BLaER1 treated with 17β-estradiol and CSF1 and Interleukin-3, amounts not matched to agents 10 nM and 100 nM (cell line): ENCODE measurements at regions not wholly inside any gene's neighbourhood (a gene's known extent, or its start where the extent isn't known, plus 50 kb on each side); places are given as distances from the start of the nearest gene placed in this dataset.
A peak's percentile ranks its signal among the peaks of the same experiment; 100 is the strongest.

ENCODE experiments used
- H3K27ac ChIP-seq, 11 experiments: shearing (Covaris generic); formaldehyde crosslinking; 2 replicates each; pipeline ENCODE4 v1.8.1; 2022
- H3K27me3 ChIP-seq, 11 experiments: shearing (Covaris generic); formaldehyde crosslinking; 2 replicates each; pipeline ENCODE4 v1.8.1; 2022
- H3K36me3 ChIP-seq, 11 experiments: shearing (Covaris generic); formaldehyde crosslinking; 2 replicates each; pipeline ENCODE4 v1.8.1; 2022
- H3K4me1 ChIP-seq, 10 experiments: shearing (Covaris generic); formaldehyde crosslinking; 2 replicates each; pipeline ENCODE4 v1.8.1; 2022
- H3K4me2 ChIP-seq, 11 experiments: shearing (Covaris generic); formaldehyde crosslinking; 2 replicates each; pipeline ENCODE4 v1.8.1; 2022
- H3K4me3 ChIP-seq, 10 experiments: shearing (Covaris generic); formaldehyde crosslinking; 2 replicates each; pipeline ENCODE4 v1.8.1; 2022
- H3K9ac ChIP-seq, 11 experiments: shearing (Covaris generic); formaldehyde crosslinking; 2 replicates each; pipeline ENCODE4 v1.8.1; 2022
- H3K9me3 ChIP-seq, 11 experiments: shearing (Covaris generic); formaldehyde crosslinking; replicated peaks in 1 of 11; 2 replicates each; pipeline ENCODE4 v1.8.1; 2022
- H4K20me1 ChIP-seq, 11 experiments: shearing (Covaris generic); formaldehyde crosslinking; 2 replicates each; pipeline ENCODE4 v1.8.1; 2022
- Cebpa-rat ChIP-seq, 11 experiments: shearing (Covaris generic); IDR thresholded peaks; 2 replicates each; pipeline ENCODE4 v1.8.1; 2022

DNA sequence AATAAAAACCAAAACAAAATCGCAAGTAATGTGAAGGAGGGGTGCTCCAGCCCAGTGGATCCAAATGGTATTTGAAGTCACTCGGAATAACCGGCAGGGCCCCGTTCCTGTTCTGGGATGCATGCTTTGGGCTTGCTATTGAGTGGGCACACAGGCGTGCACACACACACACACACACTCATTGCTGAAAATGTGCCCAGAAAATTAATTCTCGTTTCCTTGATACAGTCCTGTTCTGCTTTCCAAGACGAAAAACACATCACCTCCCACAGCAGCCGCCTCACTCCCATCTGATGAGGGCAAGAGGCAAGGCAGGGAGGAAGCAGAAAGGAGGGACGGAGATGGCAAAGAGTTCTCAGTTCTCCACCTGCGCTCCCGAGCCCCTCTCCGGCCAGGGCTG is 62.2 kb upstream of the SDK2 start:
- Histone ChIP-seq H3K27ac (no peak overlapping the region), H3K9ac (no peak overlapping the region), H3K4me2 (no peak overlapping the region), H3K36me3 (no peaks in the 10 kb centered on the region), H3K9me3 (peaks cover 0 to 10% (median 6%) of the 10 kb centered on the region in 11 experiments; a peak in 11 of 22 replicates), H4K20me1 (no peaks in the 10 kb centered on the region), H3K4me1 (peaks cover 11 to 24% (median 15%) of the 10 kb centered on the region in 10 experiments), H3K27me3 (no peaks in the 10 kb centered on the region), H3K4me3 (no peak overlapping the region)
- TF ChIP-seq Cebpa-rat (IDR thresholded peaks at IDR 0.05) = no peak

DNA sequence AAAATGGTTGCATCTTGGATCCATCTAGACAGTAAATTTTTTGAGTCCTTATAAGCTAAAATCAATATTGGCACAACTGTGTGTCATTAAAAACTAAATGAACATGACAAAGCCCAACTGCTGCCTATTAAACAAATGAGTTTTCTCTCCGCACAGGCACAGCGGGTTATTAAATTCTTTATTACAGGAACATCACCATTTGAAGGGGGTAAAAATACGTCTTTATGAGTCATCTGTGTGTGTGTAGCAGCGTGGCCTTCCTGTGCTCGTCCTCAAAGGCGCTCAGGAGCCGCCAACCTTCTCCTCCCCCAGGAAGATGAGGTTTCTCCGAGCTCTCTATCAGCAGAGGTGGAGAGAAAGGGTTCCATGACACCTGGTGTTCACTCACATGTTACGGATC is 62.6 kb upstream of the SDK2 start:
- no peaks in the 10 kb centered on the region for H4K20me1 ChIP-seq
- no peak for TF ChIP-seq Cebpa-rat (IDR thresholded peaks at IDR 0.05)
- H3K27me3 ChIP-seq = no peaks in the 10 kb centered on the region
- H3K4me2 ChIP-seq = no peak overlapping the region
- no peak overlapping the region for H3K4me3 ChIP-seq
- no peak overlapping the region for H3K27ac ChIP-seq
- H3K4me1 ChIP-seq = peaks cover 15 to 28% (median 19%) of the 10 kb centered on the region in 10 experiments
- H3K9me3 ChIP-seq = peaks cover 0 to 10% (median 6%) of the 10 kb centered on the region in 11 experiments; a peak in 11 of 22 replicates
- H3K9ac ChIP-seq = no peak overlapping the region
- H3K36me3 ChIP-seq = no peaks in the 10 kb centered on the region

DNA sequence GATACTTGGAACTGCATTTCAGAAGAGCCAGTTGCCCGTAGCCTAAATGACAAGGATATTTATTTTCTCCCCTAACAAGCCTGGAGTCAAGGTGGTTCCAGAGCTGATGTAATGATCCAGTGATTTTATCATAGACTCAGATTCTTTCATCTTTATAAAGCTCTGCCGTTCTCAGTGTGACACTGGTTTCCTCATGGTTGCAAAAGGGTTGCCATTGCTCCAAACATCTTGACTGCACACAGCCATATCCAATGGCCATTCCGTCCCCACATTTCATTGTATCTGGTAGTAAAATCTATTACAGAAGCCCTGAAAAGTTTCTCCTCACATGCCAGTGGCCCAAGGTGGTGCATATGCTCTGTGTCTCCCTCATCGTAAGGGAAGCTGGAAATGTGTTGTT is 63.1 kb upstream of the SDK2 start:
- H3K9me3 ChIP-seq = peaks cover 0 to 10% (median 6%) of the 10 kb centered on the region in 11 experiments; a peak in 11 of 22 replicates
- peaks cover 15 to 29% (median 21%) of the 10 kb centered on the region in 10 experiments for H3K4me1 ChIP-seq
- TF ChIP-seq Cebpa-rat (IDR thresholded peaks at IDR 0.05) = no peak
- H3K4me2 ChIP-seq = no peak overlapping the region
- no peaks in the 10 kb centered on the region for H3K36me3 ChIP-seq
- H4K20me1 ChIP-seq = no peaks in the 10 kb centered on the region
- no peak overlapping the region for H3K4me3 ChIP-seq
- H3K9ac ChIP-seq = no peak overlapping the region
- H3K27me3 ChIP-seq = no peaks in the 10 kb centered on the region
- H3K27ac ChIP-seq = no peak overlapping the region

DNA sequence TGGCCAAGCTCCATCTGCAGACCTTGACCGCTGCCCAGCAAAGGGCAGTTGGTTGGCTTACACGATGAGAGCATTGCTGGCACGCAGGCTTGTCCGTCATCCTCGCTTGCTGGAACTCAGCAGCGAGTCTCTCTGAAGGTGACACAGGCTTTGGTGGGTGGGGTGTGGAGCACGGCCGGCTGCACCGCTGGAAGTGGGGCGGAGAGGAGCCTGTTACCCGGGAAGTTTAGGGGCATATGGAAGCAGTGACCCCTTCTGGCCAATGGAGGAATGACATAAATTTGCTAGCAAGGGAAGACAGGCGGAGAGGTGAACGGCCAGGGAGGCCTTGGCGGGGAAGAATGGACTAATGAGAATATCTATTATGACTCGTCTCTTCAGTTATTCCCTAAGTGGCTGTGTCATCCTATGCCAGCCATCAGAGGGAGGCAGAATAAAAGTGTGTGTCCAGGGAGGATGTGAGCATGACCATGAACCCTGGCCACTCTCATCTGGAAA is 65.9 kb upstream of the SDK2 start:
- Histone ChIP-seq H3K27me3 (no peaks in the 10 kb centered on the region), H3K27ac (no peak overlapping the region), H3K4me3 (no peak overlapping the region), H3K36me3 (no peaks in the 10 kb centered on the region), H3K4me1 (peaks cover 15 to 29% (median 21%) of the 10 kb centered on the region in 10 experiments), H3K9me3 (peaks cover 0 to 10% (median 6%) of the 10 kb centered on the region in 11 experiments; a peak in 11 of 22 replicates), H3K9ac (no peak overlapping the region), H3K4me2 (peak overlapping the region in 10 of 11 experiments; percentile 36 to 69 (median 60); a peak in 15 of 22 replicates), H4K20me1 (no peaks in the 10 kb centered on the region)
- TF ChIP-seq Cebpa-rat (IDR thresholded peaks at IDR 0.05) = no peak

DNA sequence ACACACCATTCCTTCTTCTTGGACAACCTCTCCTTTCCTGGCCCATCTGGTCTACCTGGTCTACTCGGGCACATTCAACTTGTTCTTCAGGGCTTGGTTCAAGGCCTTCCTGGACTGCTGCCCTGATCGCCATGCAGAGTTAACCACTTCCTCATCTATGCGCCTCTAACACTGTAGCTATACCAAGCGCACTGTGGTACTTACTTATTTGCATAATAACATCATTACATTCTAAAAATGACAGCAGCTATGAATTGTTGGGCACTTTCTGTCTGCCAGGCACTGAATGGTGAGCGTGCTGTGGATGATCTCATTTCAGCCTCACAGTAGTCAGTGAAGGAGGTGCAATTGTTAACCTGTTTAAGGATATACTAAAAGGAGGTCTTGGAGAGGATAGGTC is 66.9 kb upstream of the SDK2 start:
- Histone ChIP-seq H3K36me3 (no peaks in the 10 kb centered on the region), H4K20me1 (no peaks in the 10 kb centered on the region), H3K4me2 (peak overlapping the region; percentile 36 to 69 (median 59)), H3K9ac (no peak overlapping the region), H3K27ac (no peak overlapping the region), H3K4me1 (peaks cover 15 to 36% (median 25%) of the 10 kb centered on the region in 10 experiments), H3K4me3 (no peak overlapping the region), H3K27me3 (no peaks in the 10 kb centered on the region), H3K9me3 (peaks cover 0 to 10% (median 6%) of the 10 kb centered on the region in 11 experiments; a peak in 11 of 22 replicates)
- TF ChIP-seq Cebpa-rat (IDR thresholded peaks at IDR 0.05) = no peak

DNA sequence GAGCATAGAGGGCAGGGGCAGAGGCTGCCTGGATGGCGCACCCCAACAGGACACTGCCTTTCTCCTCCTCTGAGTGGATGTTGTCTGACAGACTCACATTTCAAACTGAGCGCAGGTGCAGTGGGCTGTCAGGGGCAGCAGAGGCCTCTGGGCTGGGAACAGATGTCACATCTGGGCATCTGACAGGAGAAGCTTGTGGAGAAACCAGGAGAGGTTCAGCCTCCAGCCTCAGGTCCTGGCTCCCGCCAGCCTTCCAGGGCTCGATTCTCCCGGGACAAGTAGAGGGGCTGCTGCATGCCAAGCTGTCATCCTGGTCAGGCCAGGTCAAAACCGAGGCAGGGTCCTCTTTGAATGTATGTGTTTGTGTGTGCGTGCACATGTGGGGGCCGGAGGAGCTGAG is 67.7 kb upstream of the SDK2 start:
- peaks cover 0 to 10% (median 6%) of the 10 kb centered on the region in 11 experiments; a peak in 11 of 22 replicates for H3K9me3 ChIP-seq

DNA sequence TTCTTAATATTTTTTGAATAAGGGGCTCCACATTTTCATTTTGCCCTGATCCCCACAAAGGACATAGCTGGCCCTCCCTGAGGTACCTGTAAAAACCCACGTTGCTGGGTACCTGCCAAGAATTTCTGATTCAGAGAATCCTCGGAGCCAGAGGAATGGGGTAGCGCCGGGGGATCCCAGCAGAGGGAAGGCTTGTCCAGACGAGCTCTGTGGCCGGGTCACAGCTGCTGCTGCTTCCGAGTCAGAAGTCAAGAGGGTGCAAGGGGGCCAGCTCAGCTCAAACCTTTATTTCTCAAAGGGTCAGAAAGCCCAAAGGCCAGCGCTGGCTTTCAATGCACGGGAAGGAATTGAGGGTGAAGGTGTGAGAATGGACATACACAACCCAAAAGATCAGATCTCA is 68.9 kb upstream of the SDK2 start:
- H3K36me3 ChIP-seq = no peaks in the 10 kb centered on the region
- H4K20me1 ChIP-seq = no peaks in the 10 kb centered on the region
- H3K4me3 ChIP-seq = no peak overlapping the region
- TF ChIP-seq Cebpa-rat (IDR thresholded peaks at IDR 0.05) = no peak
- peaks cover 15 to 35% (median 30%) of the 10 kb centered on the region in 10 experiments for H3K4me1 ChIP-seq
- H3K27me3 ChIP-seq = no peaks in the 10 kb centered on the region
- H3K4me2 ChIP-seq = no peak overlapping the region
- no peak overlapping the region for H3K27ac ChIP-seq
- no peaks in the 10 kb centered on the region for H3K9me3 ChIP-seq
- no peak overlapping the region for H3K9ac ChIP-seq

More for the DNA sequence above, 67.7 kb upstream of the SDK2 start:
- TF ChIP-seq Cebpa-rat (IDR thresholded peaks at IDR 0.05) = no peak
- Histone ChIP-seq H3K27me3 (no peaks in the 10 kb centered on the region), H4K20me1 (no peaks in the 10 kb centered on the region), H3K4me2 (peak overlapping the region in 9 of 11 experiments; percentile 36 to 69 (median 59); a peak in 10 of 22 replicates), H3K36me3 (no peaks in the 10 kb centered on the region), H3K9ac (no peak overlapping the region), H3K27ac (no peak overlapping the region), H3K4me3 (no peak overlapping the region), H3K4me1 (peaks cover 15 to 35% (median 30%) of the 10 kb centered on the region in 10 experiments)

DNA sequence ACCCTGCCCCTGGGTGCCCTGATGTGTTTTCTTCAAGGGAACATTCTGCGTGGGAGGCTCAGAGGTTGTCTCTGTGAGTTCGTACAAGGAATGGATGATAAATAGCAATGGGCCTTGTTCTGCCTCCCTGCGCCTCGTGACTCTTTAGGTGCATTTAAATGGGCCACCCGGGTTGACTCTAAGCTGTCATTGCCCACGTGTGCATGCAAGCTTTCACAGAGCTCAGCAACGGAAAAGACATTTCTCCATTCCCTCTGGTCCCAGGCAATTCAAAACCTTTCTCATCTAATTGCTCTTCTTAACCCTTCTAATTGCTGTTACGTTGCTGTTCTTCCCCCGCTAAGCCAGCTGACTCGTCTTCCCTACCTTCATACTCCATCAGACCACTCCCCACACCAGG is 71.5 kb upstream of the SDK2 start:
- Histone ChIP-seq H4K20me1 (no peaks in the 10 kb centered on the region), H3K4me2 (peak overlapping the region in 5 of 11 experiments; percentile 7 to 41 (median 14); a peak in 4 of 22 replicates), H3K4me1 (peaks cover 31 to 48% (median 44%) of the 10 kb centered on the region in 10 experiments), H3K36me3 (no peaks in the 10 kb centered on the region), H3K4me3 (no peak overlapping the region), H3K9ac (no peak overlapping the region), H3K9me3 (no peaks in the 10 kb centered on the region), H3K27me3 (no peaks in the 10 kb centered on the region), H3K27ac (no peak overlapping the region)
- TF ChIP-seq Cebpa-rat (IDR thresholded peaks at IDR 0.05) = no peak

DNA sequence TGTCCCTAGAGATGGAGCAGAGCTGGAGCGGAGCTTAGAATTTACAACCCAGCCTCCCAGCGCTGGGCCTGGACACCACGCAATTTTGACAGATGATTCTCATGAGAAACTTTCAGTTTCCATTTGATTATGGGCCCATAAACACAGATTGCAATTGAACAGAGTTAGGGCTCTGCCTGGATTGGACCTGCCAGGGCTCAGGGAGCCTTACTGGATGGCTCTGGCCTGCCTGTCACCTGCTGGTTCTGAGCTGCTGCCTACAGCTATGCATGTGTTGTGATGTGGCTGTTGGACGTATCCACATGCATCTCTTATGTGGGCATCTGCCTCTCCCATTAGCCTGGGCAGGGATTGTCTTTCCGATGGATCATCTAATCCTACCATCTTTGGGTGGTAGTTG is 73.4 kb upstream of the SDK2 start:
- Histone ChIP-seq H3K4me2 (no peak overlapping the region), H3K9ac (no peak overlapping the region)
- TF ChIP-seq Cebpa-rat (IDR thresholded peaks at IDR 0.05) = no peak

DNA sequence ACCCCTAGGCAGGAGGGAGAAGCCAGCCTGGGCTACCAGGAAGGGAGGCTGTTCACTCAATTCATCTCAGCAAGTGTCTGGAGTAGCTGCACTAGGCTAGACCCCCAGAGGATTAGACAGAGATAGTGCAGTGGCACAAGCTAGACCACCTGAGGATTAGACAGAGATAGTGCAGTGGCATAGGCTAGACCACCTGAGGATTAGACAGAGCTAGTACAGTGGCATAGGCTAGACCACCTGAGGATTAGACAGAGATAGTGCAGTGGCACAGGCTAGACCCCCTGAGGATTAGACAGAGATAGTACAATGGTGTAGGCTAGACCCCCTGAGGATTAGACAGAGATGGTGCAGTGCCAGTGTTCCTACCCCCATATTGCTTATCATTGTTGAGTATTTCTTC is 74.1 kb upstream of the SDK2 start:
- H4K20me1 ChIP-seq = no peaks in the 10 kb centered on the region
- TF ChIP-seq Cebpa-rat (IDR thresholded peaks at IDR 0.05) = no peak
- H3K27ac ChIP-seq = no peak overlapping the region
- no peaks in the 10 kb centered on the region for H3K9me3 ChIP-seq
- no peak overlapping the region for H3K4me3 ChIP-seq
- peaks cover 21 to 52% (median 45%) of the 10 kb centered on the region in 10 experiments for H3K4me1 ChIP-seq
- no peak overlapping the region for H3K9ac ChIP-seq
- no peaks in the 10 kb centered on the region for H3K36me3 ChIP-seq
- H3K27me3 ChIP-seq = no peaks in the 10 kb centered on the region
- peak overlapping the region in 8 of 11 experiments; percentile 65 to 79 (median 77); a peak in 12 of 22 replicates for H3K4me2 ChIP-seq

More for the DNA sequence above, 73.4 kb upstream of the SDK2 start:
- no peaks in the 10 kb centered on the region for H3K9me3 ChIP-seq
- no peak overlapping the region for H3K4me3 ChIP-seq
- no peaks in the 10 kb centered on the region for H4K20me1 ChIP-seq
- H3K4me1 ChIP-seq = peaks cover 21 to 47% (median 41%) of the 10 kb centered on the region in 10 experiments
- H3K27ac ChIP-seq = no peak overlapping the region
- no peaks in the 10 kb centered on the region for H3K36me3 ChIP-seq
- H3K27me3 ChIP-seq = no peaks in the 10 kb centered on the region
